ENCODE measurements at regions not wholly inside any gene's neighbourhood (a gene's known extent, or its start where the extent isn't known, plus 50 kb on each side); places are given as distances from the start of the nearest gene placed in this dataset.

DNA sequence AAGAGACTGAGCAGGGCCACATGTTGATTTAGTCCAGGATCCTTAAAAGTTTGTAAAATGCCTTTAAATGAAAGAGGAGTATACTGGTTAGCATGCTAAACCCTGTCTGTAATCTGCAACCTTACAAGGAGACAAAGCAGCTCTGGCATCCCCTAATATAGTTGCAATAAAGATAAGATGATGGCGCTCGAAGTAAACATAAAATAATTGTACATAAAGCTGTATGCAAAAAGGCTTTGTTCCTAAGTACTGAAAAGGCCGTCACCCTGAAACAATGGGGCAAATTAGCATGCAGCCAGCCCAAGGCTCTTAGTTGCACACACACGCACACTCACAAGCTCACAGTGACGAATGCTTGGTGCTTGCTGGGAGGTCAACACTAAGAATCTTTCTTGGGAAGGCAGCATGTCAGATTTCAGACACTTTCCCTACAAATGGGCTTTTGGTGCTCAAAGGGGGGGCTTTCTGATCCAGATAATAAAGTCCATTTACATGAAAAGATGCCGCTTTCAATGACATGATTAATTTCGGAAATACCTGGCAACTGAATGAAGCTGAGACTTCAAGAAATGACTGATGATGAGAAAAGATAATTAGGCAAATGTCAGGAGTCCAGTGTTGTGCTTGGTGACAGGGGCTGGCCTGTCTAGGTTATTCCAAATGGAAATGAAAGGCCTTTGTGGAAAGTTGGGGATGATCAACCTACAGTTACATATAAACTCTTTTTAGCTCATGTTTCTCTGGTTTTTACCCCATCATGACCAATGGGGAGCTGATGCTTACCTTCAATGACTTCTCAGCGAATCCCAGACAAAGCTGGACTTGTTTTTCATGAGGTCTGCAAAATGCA is 370.3 kb downstream of the MEIS1 start:
- Histone ChIP-seq H3K79me2 (no peaks in the 10 kb centered on the region), H3K4me1 (no peaks in the 10 kb centered on the region)
- no peak for TF ChIP-seq CTCF (IDR thresholded peaks at IDR 0.05)

GRCh38 chr2:66805968-66806367 is 371.0 kb downstream of the MEIS1 start:
- no peak for TF ChIP-seq CTCF (IDR thresholded peaks at IDR 0.05)
- H3K27ac ChIP-seq = no peak overlapping the region

More for the DNA sequence above, 370.3 kb downstream of the MEIS1 start:
- H3K9me3 ChIP-seq (ENCODE audit: control insufficient read depth, low read length) = no peaks in the 10 kb centered on the region
- no peak overlapping the region for H3K27ac ChIP-seq
- no peak overlapping the region for H3K9ac ChIP-seq
- no peaks in the 10 kb centered on the region for H3K27me3 ChIP-seq (ENCODE audit: control insufficient read depth, insufficient read depth, low read length)
- no peak overlapping the region for H2AFZ ChIP-seq
- no peaks in the 10 kb centered on the region for H3K36me3 ChIP-seq (ENCODE audit: control insufficient read depth, insufficient read depth, low read length)
- H3K4me3 ChIP-seq (ENCODE audit: low read depth, low read length) = no peak overlapping the region
- no peak overlapping the region for H3K4me2 ChIP-seq (ENCODE audit: low read length)

DNA sequence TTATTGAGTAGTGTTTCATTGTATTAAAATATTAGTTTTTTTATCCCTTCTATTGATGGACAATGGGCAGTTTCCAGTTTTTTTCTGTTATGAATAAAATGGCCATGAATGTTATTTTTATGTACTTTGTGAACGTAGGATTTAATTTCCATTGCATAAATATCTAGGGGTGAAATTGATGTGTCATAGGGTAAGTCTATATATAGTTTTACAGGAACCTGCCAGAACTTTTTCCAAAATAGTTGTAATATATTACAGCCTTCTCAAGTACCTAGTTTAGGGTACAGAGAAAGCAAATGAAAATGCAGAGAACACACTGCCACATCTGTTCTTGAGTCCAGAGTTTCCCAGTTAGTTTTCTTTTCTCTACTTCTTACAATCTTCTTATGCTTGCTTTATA is 378.6 kb downstream of the MEIS1 start:
- Histone ChIP-seq H3K79me2 (no peaks in the 10 kb centered on the region), H3K4me2 (ENCODE audit: low read length) (no peak overlapping the region), H3K36me3 (ENCODE audit: control insufficient read depth, insufficient read depth, low read length) (no peaks in the 10 kb centered on the region), H3K9ac (no peak overlapping the region), H2AFZ (no peak overlapping the region), H3K9me3 (ENCODE audit: control insufficient read depth, low read length) (no peaks in the 10 kb centered on the region), H3K27me3 (ENCODE audit: control insufficient read depth, insufficient read depth, low read length) (no peaks in the 10 kb centered on the region), H3K27ac (no peak overlapping the region), H3K4me3 (ENCODE audit: low read depth, low read length) (no peak overlapping the region), H3K4me1 (no peaks in the 10 kb centered on the region)
- TF ChIP-seq CTCF (IDR thresholded peaks at IDR 0.05) = no peak

More at GRCh38 chr2:66805968-66806367, 371.0 kb downstream of the MEIS1 start:
- H2AFZ ChIP-seq = no peak overlapping the region
- no peaks in the 10 kb centered on the region for H3K4me1 ChIP-seq
- no peaks in the 10 kb centered on the region for H3K9me3 ChIP-seq (ENCODE audit: control insufficient read depth, low read length)
- no peak overlapping the region for H3K4me3 ChIP-seq (ENCODE audit: low read depth, low read length)
- H3K4me2 ChIP-seq (ENCODE audit: low read length) = no peak overlapping the region
- no peaks in the 10 kb centered on the region for H3K27me3 ChIP-seq (ENCODE audit: control insufficient read depth, insufficient read depth, low read length)
- H3K36me3 ChIP-seq (ENCODE audit: control insufficient read depth, insufficient read depth, low read length) = no peaks in the 10 kb centered on the region
- H3K9ac ChIP-seq = no peak overlapping the region
- H3K79me2 ChIP-seq = no peaks in the 10 kb centered on the region

DNA sequence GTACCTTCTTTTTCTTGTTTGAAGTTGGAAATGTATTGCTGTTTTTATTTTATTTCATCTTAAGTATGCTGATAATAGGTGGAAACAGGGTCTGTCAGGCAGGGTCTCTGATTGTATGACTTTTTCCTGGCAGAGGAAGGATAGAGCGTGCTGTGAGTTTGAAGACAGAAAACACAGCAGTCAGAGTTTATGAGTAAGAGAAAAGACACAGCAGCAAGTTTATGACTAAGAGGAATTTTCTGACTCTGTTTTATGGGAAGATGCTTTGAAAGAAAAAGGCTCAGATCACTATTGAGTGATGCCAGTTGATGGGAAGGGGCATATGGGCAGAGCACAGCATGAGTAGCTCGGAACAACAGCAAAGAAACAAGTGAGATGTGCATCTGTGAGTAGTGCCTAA is 379.1 kb downstream of the MEIS1 start:
- Histone ChIP-seq H3K79me2 (no peaks in the 10 kb centered on the region), H3K27ac (no peak overlapping the region), H2AFZ (no peak overlapping the region), H3K4me1 (no peaks in the 10 kb centered on the region), H3K27me3 (ENCODE audit: control insufficient read depth, insufficient read depth, low read length) (no peaks in the 10 kb centered on the region), H3K4me3 (ENCODE audit: low read depth, low read length) (no peak overlapping the region), H3K9me3 (ENCODE audit: control insufficient read depth, low read length) (no peaks in the 10 kb centered on the region), H3K4me2 (ENCODE audit: low read length) (no peak overlapping the region), H3K36me3 (ENCODE audit: control insufficient read depth, insufficient read depth, low read length) (no peaks in the 10 kb centered on the region), H3K9ac (no peak overlapping the region)
- no peak for TF ChIP-seq CTCF (IDR thresholded peaks at IDR 0.05)

DNA sequence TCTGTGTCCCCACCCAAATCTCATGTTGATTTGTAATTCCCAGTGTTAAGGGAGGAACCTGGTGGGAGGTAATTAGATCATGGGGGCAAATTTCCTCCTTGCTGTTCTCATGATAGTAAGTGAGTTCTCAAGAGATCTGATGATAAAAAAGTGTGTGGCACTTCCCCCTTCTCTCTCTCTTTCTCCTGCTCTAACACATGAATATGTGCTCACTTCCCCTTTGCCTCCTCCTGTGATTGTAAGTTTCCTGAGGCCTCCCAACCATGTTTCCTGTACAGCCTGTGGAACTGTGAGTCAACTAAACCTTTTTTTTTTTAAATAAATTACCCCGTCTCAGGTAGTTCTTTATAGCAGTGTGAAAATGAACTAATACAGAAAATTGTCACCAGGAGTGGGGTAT is 380.0 kb downstream of the MEIS1 start:
- TF ChIP-seq CTCF (IDR thresholded peaks at IDR 0.05) = no peak
- no peaks in the 10 kb centered on the region for H3K27me3 ChIP-seq (ENCODE audit: control insufficient read depth, insufficient read depth, low read length)
- H3K4me2 ChIP-seq (ENCODE audit: low read length) = no peak overlapping the region
- no peak overlapping the region for H3K9ac ChIP-seq
- H3K36me3 ChIP-seq (ENCODE audit: control insufficient read depth, insufficient read depth, low read length) = no peaks in the 10 kb centered on the region
- no peaks in the 10 kb centered on the region for H3K79me2 ChIP-seq
- no peaks in the 10 kb centered on the region for H3K9me3 ChIP-seq (ENCODE audit: control insufficient read depth, low read length)
- no peak overlapping the region for H3K27ac ChIP-seq
- H2AFZ ChIP-seq = no peak overlapping the region
- no peaks in the 10 kb centered on the region for H3K4me1 ChIP-seq
- no peak overlapping the region for H3K4me3 ChIP-seq (ENCODE audit: low read depth, low read length)
